GM18499 (cell line): ENCODE measurements at regions not wholly inside any gene's neighbourhood (a gene's known extent, or its start where the extent isn't known, plus 50 kb on each side); places are given as distances from the start of the nearest gene placed in this dataset.
"Not testable (repeated sequence)": the region's sequence is repeated elsewhere in the genome, so short reads cannot be mapped to it uniquely, and the experiment has no call there.

ENCODE experiments used
- ATAC-seq: cut with Tn5 transposase; IDR thresholded peaks from one replicate; pipeline ENCODE4 v1.9.1; 2021; ENCODE audit warnings: moderate number of reproducible peaks; ENCODE audit not compliant: insufficient read depth, unreplicated experiment

DNA sequence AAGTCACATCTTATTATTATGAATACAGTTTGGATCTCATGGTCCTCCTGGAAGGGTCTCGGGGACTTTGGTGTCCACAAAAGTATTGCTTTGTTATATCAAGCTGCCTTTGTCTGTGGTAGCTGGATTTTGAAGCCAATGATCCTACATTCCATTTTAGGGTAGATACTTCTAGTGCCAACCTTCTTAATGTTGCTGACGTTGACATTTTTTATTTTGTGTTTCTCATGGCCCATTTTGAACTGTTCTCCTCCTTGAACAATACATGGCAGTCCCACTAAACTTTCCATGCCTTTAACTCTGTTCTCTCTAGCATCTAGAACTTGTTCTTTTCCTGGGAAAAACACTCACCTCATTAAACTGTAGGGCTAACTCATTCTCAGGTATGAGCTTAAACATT lies 425.8 kb downstream of the KCTD16 start:
- no peak for ATAC-seq

- ATAC-seq = no peak
These were observed 424.2 kb downstream of the KCTD16 start for GRCh38 chr5:144594919-144595318.

- ATAC-seq = not testable (repeated sequence)
These were observed 423.6 kb downstream of the KCTD16 start for GRCh38 chr5:144594234-144594633.

GRCh38 chr5:144585681-144586080 lies 415.0 kb downstream of the KCTD16 start:
- no peak for ATAC-seq

- ATAC-seq = no peak
These were observed 413.1 kb downstream of the KCTD16 start for GRCh38 chr5:144583541-144584449.

- ATAC-seq = no peak
These were observed 411.4 kb downstream of the KCTD16 start for GRCh38 chr5:144582066-144582465.

DNA sequence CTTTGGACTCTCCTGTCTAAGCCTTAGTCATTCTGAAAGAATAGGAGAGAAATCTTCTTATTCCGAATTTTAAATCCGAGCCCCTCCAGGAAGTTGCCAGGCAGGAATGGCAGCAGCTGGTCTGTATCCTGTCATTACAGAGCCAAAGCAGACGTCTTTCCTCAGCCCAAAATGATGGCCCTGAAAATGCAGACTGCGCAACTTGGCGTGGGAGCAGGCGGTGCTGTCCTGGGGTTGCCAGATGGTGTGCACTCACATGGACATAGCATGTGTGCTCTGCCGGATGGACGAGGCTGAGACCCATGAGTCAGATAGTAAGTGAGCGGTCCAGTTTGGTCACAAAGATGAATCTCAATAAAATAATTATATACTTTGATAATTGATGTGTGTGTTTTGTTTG lies 410.4 kb downstream of the KCTD16 start:
- no peak for ATAC-seq

DNA sequence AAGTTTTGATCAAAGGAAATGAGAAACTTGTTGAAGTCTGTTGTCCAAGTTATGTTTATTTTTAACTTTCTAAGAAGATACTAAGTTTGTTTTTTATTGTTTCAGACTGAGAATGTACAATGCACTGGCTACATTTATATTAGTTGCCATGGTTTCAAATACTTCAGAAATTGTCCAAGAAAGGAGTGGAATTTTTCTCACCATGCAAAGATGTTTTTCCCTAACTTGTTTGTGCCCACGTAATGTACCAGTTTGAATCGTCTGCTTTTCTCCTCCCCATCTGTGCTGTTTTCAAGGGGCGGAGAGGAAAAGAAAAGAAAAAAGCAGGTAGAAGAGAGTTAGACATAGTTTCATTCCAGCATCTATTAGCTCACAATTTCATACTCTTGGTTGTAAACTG lies 407.0 kb downstream of the KCTD16 start:
- ATAC-seq = no peak

DNA sequence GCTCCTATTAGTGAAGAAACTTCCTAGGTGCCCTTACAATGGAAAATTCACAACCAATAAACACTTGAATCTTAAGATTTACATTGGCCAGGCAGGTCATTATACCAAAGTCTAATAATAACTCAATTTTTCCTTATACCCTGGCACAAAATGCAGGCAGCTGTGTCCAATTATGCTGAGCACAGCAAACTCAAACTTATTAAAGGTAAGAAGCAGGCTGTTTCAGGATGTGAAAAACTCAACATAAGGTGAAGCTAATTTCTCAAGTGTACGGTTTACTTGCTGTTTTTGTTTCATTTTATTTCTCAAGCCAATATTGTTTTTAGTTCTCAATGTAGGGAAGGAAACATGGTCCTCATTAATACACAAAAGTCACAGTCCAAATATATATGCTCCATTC lies 405.1 kb downstream of the KCTD16 start:
- no peak for ATAC-seq

DNA sequence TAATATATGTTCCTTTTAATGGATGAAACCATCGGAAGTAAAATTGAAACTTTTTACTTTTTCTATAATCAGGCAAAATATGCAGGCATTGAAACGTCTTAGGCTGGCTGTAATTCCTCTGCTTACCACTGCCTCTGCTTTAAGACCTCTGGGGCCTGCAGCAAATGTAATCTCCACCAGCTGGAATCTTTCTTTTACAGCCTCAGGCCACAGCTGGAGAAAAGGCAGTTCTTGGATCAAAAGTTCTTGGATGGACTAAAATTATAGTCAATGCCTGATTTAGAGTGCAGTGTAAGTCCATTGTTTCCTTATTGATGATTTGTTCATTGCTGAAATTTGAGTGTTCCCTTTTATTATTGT lies 396.7 kb downstream of the KCTD16 start:
- no peak for ATAC-seq

- no peak for ATAC-seq
These were observed 396.2 kb downstream of the KCTD16 start for GRCh38 chr5:144566747-144567420.

DNA sequence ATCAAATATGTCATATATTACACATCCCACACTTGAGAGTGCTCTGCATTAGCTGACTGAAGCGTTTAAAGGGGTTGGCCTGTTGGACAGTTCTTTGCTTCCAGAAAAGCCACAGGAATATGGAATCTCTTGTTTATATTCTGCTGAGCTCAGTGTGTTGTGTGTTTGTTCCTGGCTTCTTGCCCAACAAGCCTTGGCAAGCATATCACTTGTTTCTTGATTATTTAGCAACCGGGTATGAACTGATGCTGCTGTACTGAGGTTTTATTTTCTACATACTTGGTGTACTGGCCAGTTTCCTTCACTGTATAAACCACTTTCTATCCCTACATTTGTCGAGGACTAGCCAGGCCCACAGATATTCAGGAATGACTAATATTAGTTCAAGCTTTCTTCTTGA lies 378.9 kb downstream of the KCTD16 start:
- no peak for ATAC-seq

GRCh38 chr5:144548936-144549335 lies 378.3 kb downstream of the KCTD16 start:
- no peak for ATAC-seq

DNA sequence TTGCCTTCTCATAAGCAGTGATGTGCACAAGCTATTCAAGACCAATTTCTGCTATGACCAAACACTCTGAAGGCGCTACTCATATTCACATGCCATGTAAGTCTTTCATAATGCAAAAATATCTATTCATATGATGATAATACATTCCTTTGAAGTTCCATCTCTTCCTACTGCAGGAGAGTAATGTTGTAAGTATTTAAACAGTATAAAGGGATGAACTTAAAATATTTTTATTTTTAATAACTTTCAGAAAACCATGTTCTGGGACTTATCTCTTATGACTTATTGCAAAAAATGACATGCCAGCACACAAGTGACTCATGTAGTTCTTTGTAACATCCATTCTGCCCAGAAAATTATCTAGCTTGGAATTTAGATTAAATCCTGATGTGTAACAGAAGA lies 376.4 kb downstream of the KCTD16 start:
- no peak for ATAC-seq

DNA sequence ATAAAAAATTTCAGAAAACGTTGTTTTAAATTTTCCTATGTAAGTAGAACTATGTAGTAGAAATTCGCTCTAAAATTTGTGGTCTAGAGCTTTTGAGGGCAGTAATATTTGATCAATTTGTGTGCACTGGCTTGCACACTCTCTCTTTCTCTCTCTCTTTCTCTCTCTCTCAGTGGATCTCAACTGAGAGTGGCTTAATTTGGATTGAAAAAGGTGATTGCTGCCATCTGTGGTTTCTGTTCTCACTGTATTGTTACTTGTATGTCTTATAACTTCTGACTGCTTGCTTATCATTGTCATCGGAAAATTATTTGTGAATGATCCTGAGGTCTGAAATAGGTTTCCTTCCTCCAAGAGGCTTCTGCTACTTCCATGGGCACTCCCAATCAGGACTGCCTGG lies 368.2 kb downstream of the KCTD16 start:
- ATAC-seq = no peak
